Activated T-helper 1 cell treated with anti-CD3 and anti-CD28 coated beads, Interleukin-12 subunit alpha, Interleukin-12 subunit beta, Interleukin-2, Interleukin-4 antibody, amounts not matched to agents 30 ng/mL and 10 ng/mL and 1 ng/mL, durations not matched to agents 14 hours and 24 hours and 36 hours (primary cell): ENCODE measurements at regions not wholly inside any gene's neighbourhood (a gene's known extent, or its start where the extent isn't known, plus 50 kb on each side); places are given as distances from the start of the nearest gene placed in this dataset.

Source experiments
- DNase-seq: peaks from one replicate; pipeline ENCODE4 v3.0.0; 2021; ENCODE audit warnings: low spot score
- H3K27ac Mint-ChIP-seq: one replicate; pipeline ENCODE4 v1.8.0; 2021; ENCODE audit warnings: mild to moderate bottlenecking, mixed read lengths
- H3K27me3 Mint-ChIP-seq: one replicate; pipeline ENCODE4 v1.8.0; 2022; ENCODE audit warnings: mild to moderate bottlenecking, moderate library complexity, mixed read lengths; ENCODE audit not compliant: insufficient read depth
- H3K36me3 Mint-ChIP-seq: one replicate; pipeline ENCODE4 v1.8.0; 2021; ENCODE audit warnings: low read depth, mixed read lengths
- H3K4me1 Mint-ChIP-seq: one replicate; pipeline ENCODE4 v1.8.0; 2021; ENCODE audit warnings: low read depth, mixed read lengths
- H3K4me3 Mint-ChIP-seq: one replicate; pipeline ENCODE4 v1.8.0; 2021; ENCODE audit warnings: mild to moderate bottlenecking, moderate library complexity, mixed read lengths
- H3K9me3 Mint-ChIP-seq: one replicate; pipeline ENCODE4 v1.8.0; 2021; ENCODE audit warnings: mixed read lengths
- intact Hi-C: fragments of 100-400 bp; cut with micrococcal nuclease; formaldehyde crosslinking; loops from one replicate; pipeline ENCODE4 v1.15.1; 2024

- H3K27me3 Mint-ChIP-seq, result peaks cover 9% of the 10 kb centered on the region
- H3K27ac Mint-ChIP-seq, result no peak overlapping the region
- no peak for DNase-seq
- H3K4me3 Mint-ChIP-seq, result no peak overlapping the region
- no peaks in the 10 kb centered on the region for H3K9me3 Mint-ChIP-seq
- intact Hi-C loops, result no loop called here
- peaks cover 30% of the 10 kb centered on the region for H3K4me1 Mint-ChIP-seq
- no peaks in the 10 kb centered on the region for H3K36me3 Mint-ChIP-seq
These were observed 213.1 kb downstream of the SEC14L1 start for GRCh38 chr17:77353684-77354419.

- H3K9me3 Mint-ChIP-seq, result no peaks in the 10 kb centered on the region
- H3K27ac Mint-ChIP-seq, result no peak overlapping the region
- no peak for DNase-seq
- H3K27me3 Mint-ChIP-seq, result peaks cover 9% of the 10 kb centered on the region
- intact Hi-C loops, result no loop called here
- H3K4me1 Mint-ChIP-seq, result peaks cover 30% of the 10 kb centered on the region
- no peak overlapping the region for H3K4me3 Mint-ChIP-seq
- H3K36me3 Mint-ChIP-seq, result no peaks in the 10 kb centered on the region
These were observed 213.6 kb downstream of the SEC14L1 start for GRCh38 chr17:77354420-77354669.

- no peak overlapping the region for H3K27ac Mint-ChIP-seq
- no peaks in the 10 kb centered on the region for H3K9me3 Mint-ChIP-seq
- DNase-seq, result no peak
- H3K36me3 Mint-ChIP-seq, result no peaks in the 10 kb centered on the region
- no peak overlapping the region for H3K4me3 Mint-ChIP-seq
- peaks cover 9% of the 10 kb centered on the region for H3K27me3 Mint-ChIP-seq
- intact Hi-C loops, result no loop called here
- peaks cover 30% of the 10 kb centered on the region for H3K4me1 Mint-ChIP-seq
These were observed 214.1 kb downstream of the SEC14L1 start for GRCh38 chr17:77354670-77355455.

- H3K36me3 Mint-ChIP-seq, result no peaks in the 10 kb centered on the region
- intact Hi-C loops, result loop anchor here (2.0 kb wide), 1 partner anchor 13 kb away; no protein-coding TSS in a partner anchor
- H3K4me3 Mint-ChIP-seq, result no peak overlapping the region
- H3K27me3 Mint-ChIP-seq, result peaks cover 7% of the 10 kb centered on the region
- H3K27ac Mint-ChIP-seq, result no peak overlapping the region
- no peaks in the 10 kb centered on the region for H3K9me3 Mint-ChIP-seq
- DNase-seq, result no peak
- peaks cover 20% of the 10 kb centered on the region for H3K4me1 Mint-ChIP-seq
These were observed 215.4 kb downstream of the SEC14L1 start for GRCh38 chr17:77356109-77356689.

- Mint-ChIP-seq H3K27me3 (peaks cover 7% of the 10 kb centered on the region), H3K9me3 (no peaks in the 10 kb centered on the region), H3K4me3 (no peak overlapping the region), H3K36me3 (no peaks in the 10 kb centered on the region), H3K4me1 (peaks cover 15% of the 10 kb centered on the region), H3K27ac (no peak overlapping the region)
- DNase-seq, result no peak
- intact Hi-C loops, result loop anchor here (2.0 kb wide), 1 partner anchor 14 kb away; no protein-coding TSS in a partner anchor
These were observed 216.0 kb downstream of the SEC14L1 start for GRCh38 chr17:77356690-77357201.

GRCh38 chr17:77358801-77359200 lies 218.0 kb downstream of the SEC14L1 start:
- intact Hi-C loops, result no loop called here
- H3K27ac Mint-ChIP-seq, result no peak overlapping the region
- no peak overlapping the region for H3K4me3 Mint-ChIP-seq
- H3K36me3 Mint-ChIP-seq, result no peaks in the 10 kb centered on the region
- no peak for DNase-seq
- H3K4me1 Mint-ChIP-seq, result peaks cover 13% of the 10 kb centered on the region
- no peaks in the 10 kb centered on the region for H3K9me3 Mint-ChIP-seq
- H3K27me3 Mint-ChIP-seq, result peaks cover 12% of the 10 kb centered on the region

GRCh38 chr17:77359236-77359635 lies 218.5 kb downstream of the SEC14L1 start:
- H3K4me1 Mint-ChIP-seq, result peaks cover 14% of the 10 kb centered on the region
- H3K4me3 Mint-ChIP-seq, result no peak overlapping the region
- H3K9me3 Mint-ChIP-seq, result no peaks in the 10 kb centered on the region
- no peaks in the 10 kb centered on the region for H3K36me3 Mint-ChIP-seq
- no peak for DNase-seq
- peaks cover 12% of the 10 kb centered on the region for H3K27me3 Mint-ChIP-seq
- H3K27ac Mint-ChIP-seq, result no peak overlapping the region
- intact Hi-C loops, result no loop called here

- Mint-ChIP-seq H3K9me3 (no peaks in the 10 kb centered on the region), H3K27ac (no peak overlapping the region), H3K4me3 (no peak overlapping the region), H3K36me3 (no peaks in the 10 kb centered on the region), H3K27me3 (peaks cover 9% of the 10 kb centered on the region), H3K4me1 (peaks cover 38% of the 10 kb centered on the region)
- DNase-seq, result no peak
- intact Hi-C loops, result no loop called here
These were observed 221.3 kb downstream of the SEC14L1 start for GRCh38 chr17:77361986-77362620.

- no peak overlapping the region for H3K4me3 Mint-ChIP-seq
- no peaks in the 10 kb centered on the region for H3K9me3 Mint-ChIP-seq
- H3K27ac Mint-ChIP-seq, result no peak overlapping the region
- intact Hi-C loops, result no loop called here
- no peaks in the 10 kb centered on the region for H3K36me3 Mint-ChIP-seq
- no peak for DNase-seq
- H3K27me3 Mint-ChIP-seq, result peaks cover 5% of the 10 kb centered on the region
- peaks cover 41% of the 10 kb centered on the region for H3K4me1 Mint-ChIP-seq
These were observed 223.1 kb downstream of the SEC14L1 start for GRCh38 chr17:77363821-77364361.

- Mint-ChIP-seq H3K4me3 (no peak overlapping the region), H3K36me3 (no peaks in the 10 kb centered on the region), H3K27ac (no peak overlapping the region), H3K27me3 (peaks cover 5% of the 10 kb centered on the region), H3K4me1 (peaks cover 41% of the 10 kb centered on the region), H3K9me3 (no peaks in the 10 kb centered on the region)
- intact Hi-C loops, result no loop called here
- no peak for DNase-seq
These were observed 223.7 kb downstream of the SEC14L1 start for GRCh38 chr17:77364381-77364911.

GRCh38 chr17:77364941-77365583 lies 224.3 kb downstream of the SEC14L1 start:
- no peak for DNase-seq
- H3K9me3 Mint-ChIP-seq, result no peaks in the 10 kb centered on the region
- no peak overlapping the region for H3K27ac Mint-ChIP-seq
- no peak overlapping the region for H3K4me3 Mint-ChIP-seq
- no peaks in the 10 kb centered on the region for H3K36me3 Mint-ChIP-seq
- peaks cover 41% of the 10 kb centered on the region for H3K4me1 Mint-ChIP-seq
- peaks cover 5% of the 10 kb centered on the region for H3K27me3 Mint-ChIP-seq
- intact Hi-C loops, result no loop called here

GRCh38 chr17:77365584-77366186 lies 224.9 kb downstream of the SEC14L1 start:
- no peak overlapping the region for H3K4me3 Mint-ChIP-seq
- H3K4me1 Mint-ChIP-seq, result peaks cover 44% of the 10 kb centered on the region
- no peaks in the 10 kb centered on the region for H3K9me3 Mint-ChIP-seq
- DNase-seq, result no peak
- no peaks in the 10 kb centered on the region for H3K36me3 Mint-ChIP-seq
- intact Hi-C loops, result no loop called here
- H3K27ac Mint-ChIP-seq, result no peak overlapping the region
- peaks cover 5% of the 10 kb centered on the region for H3K27me3 Mint-ChIP-seq
